ENCODE measurements at regions not wholly inside any gene's neighbourhood (a gene's known extent, or its start where the extent isn't known, plus 50 kb on each side); places are given as distances from the start of the nearest gene placed in this dataset.
"Not testable (repeated sequence)": the region's sequence is repeated elsewhere in the genome, so short reads cannot be mapped to it uniquely, and the experiment has no call there.

GRCh38 chr10:101280511-101280910 lies 51.2 kb upstream of the LBX1 start:
- Mint-ChIP-seq H3K4me1 (no peaks in the 10 kb centered on the region), H3K27ac (no peak overlapping the region), H3K4me3 (no peak overlapping the region), H3K36me3 (ENCODE audit: low read depth) (no peaks in the 10 kb centered on the region), H3K9me3 (no peaks in the 10 kb centered on the region), H3K27me3 (peaks cover 43% of the 10 kb centered on the region)
- no peak for DNase-seq
- no peak for ATAC-seq

- not testable (repeated sequence) for H3K27ac Mint-ChIP-seq; H3K4me3 Mint-ChIP-seq; H3K9me3 Mint-ChIP-seq; DNase-seq; ATAC-seq; H3K36me3 Mint-ChIP-seq (ENCODE audit: low read depth); H3K4me1 Mint-ChIP-seq
- H3K27me3 Mint-ChIP-seq: peaks cover 48% of the 10 kb centered on the region
These were observed 51.7 kb upstream of the LBX1 start for GRCh38 chr10:101280921-101281320.

- Mint-ChIP-seq H3K4me1 (no peaks in the 10 kb centered on the region), H3K27ac (no peak overlapping the region), H3K9me3 (no peaks in the 10 kb centered on the region), H3K4me3 (no peak overlapping the region), H3K36me3 (ENCODE audit: low read depth) (no peaks in the 10 kb centered on the region), H3K27me3 (peaks cover 61% of the 10 kb centered on the region)
- DNase-seq: no peak
- ATAC-seq: no peak
These were observed 53.7 kb upstream of the LBX1 start for GRCh38 chr10:101282947-101283346.

GRCh38 chr10:101283762-101284100 lies 54.5 kb upstream of the LBX1 start:
- H3K4me3 Mint-ChIP-seq: no peak overlapping the region
- no peaks in the 10 kb centered on the region for H3K4me1 Mint-ChIP-seq
- ATAC-seq (no peak), DNase-seq (no peak)
- H3K9me3 Mint-ChIP-seq: no peaks in the 10 kb centered on the region
- no peak overlapping the region for H3K27ac Mint-ChIP-seq
- no peaks in the 10 kb centered on the region for H3K36me3 Mint-ChIP-seq (ENCODE audit: low read depth)
- H3K27me3 Mint-ChIP-seq: peaks cover 69% of the 10 kb centered on the region

- H3K36me3 Mint-ChIP-seq (ENCODE audit: low read depth): no peaks in the 10 kb centered on the region
- ATAC-seq: no peak
- no peak overlapping the region for H3K4me3 Mint-ChIP-seq
- no peak overlapping the region for H3K27ac Mint-ChIP-seq
- H3K27me3 Mint-ChIP-seq: peaks cover 71% of the 10 kb centered on the region
- H3K9me3 Mint-ChIP-seq: no peaks in the 10 kb centered on the region
- DNase-seq: no peak
- H3K4me1 Mint-ChIP-seq: no peaks in the 10 kb centered on the region
These were observed 55.0 kb upstream of the LBX1 start for GRCh38 chr10:101284101-101284743.

- Mint-ChIP-seq H3K9me3 (no peaks in the 10 kb centered on the region), H3K4me3 (no peak overlapping the region), H3K4me1 (no peaks in the 10 kb centered on the region), H3K27ac (no peak overlapping the region), H3K36me3 (ENCODE audit: low read depth) (no peaks in the 10 kb centered on the region), H3K27me3 (peaks cover 78% of the 10 kb centered on the region)
- ATAC-seq (no peak), DNase-seq (no peak)
These were observed 55.6 kb upstream of the LBX1 start for GRCh38 chr10:101284744-101285463.

GRCh38 chr10:101285519-101286070 lies 56.3 kb upstream of the LBX1 start:
- no peak for DNase-seq
- no peaks in the 10 kb centered on the region for H3K36me3 Mint-ChIP-seq (ENCODE audit: low read depth)
- ATAC-seq: no peak
- H3K4me1 Mint-ChIP-seq: no peaks in the 10 kb centered on the region
- H3K9me3 Mint-ChIP-seq: no peaks in the 10 kb centered on the region
- peaks cover 85% of the 10 kb centered on the region for H3K27me3 Mint-ChIP-seq
- H3K27ac Mint-ChIP-seq: no peak overlapping the region
- no peak overlapping the region for H3K4me3 Mint-ChIP-seq

- ATAC-seq (no peak), DNase-seq (no peak)
- Mint-ChIP-seq H3K9me3 (no peaks in the 10 kb centered on the region), H3K27ac (no peak overlapping the region), H3K4me1 (peaks cover 4% of the 10 kb centered on the region), H3K36me3 (ENCODE audit: low read depth) (no peaks in the 10 kb centered on the region), H3K4me3 (no peak overlapping the region), H3K27me3 (peaks cover 89% of the 10 kb centered on the region)
These were observed 57.2 kb upstream of the LBX1 start for GRCh38 chr10:101286248-101287046.

GRCh38 chr10:101287183-101287996 lies 58.1 kb upstream of the LBX1 start:
- no peak overlapping the region for H3K4me3 Mint-ChIP-seq
- H3K27ac Mint-ChIP-seq: no peak overlapping the region
- peaks cover 88% of the 10 kb centered on the region for H3K27me3 Mint-ChIP-seq
- no peaks in the 10 kb centered on the region for H3K9me3 Mint-ChIP-seq
- H3K4me1 Mint-ChIP-seq: peaks cover 7% of the 10 kb centered on the region
- no peaks in the 10 kb centered on the region for H3K36me3 Mint-ChIP-seq (ENCODE audit: low read depth)
- DNase-seq (no peak), ATAC-seq (no peak)

GRCh38 chr10:101287997-101288635 lies 58.9 kb upstream of the LBX1 start:
- no peak for ATAC-seq
- no peak for DNase-seq
- Mint-ChIP-seq H3K4me1 (peaks cover 7% of the 10 kb centered on the region), H3K4me3 (no peak overlapping the region), H3K27me3 (peaks cover 85% of the 10 kb centered on the region), H3K27ac (no peak overlapping the region), H3K9me3 (no peaks in the 10 kb centered on the region), H3K36me3 (ENCODE audit: low read depth) (no peaks in the 10 kb centered on the region)

GRCh38 chr10:101289541-101289940 lies 60.3 kb upstream of the LBX1 start:
- Mint-ChIP-seq H3K27me3 (peaks cover 87% of the 10 kb centered on the region), H3K4me3 (no peak overlapping the region), H3K4me1 (peaks cover 7% of the 10 kb centered on the region), H3K36me3 (ENCODE audit: low read depth) (no peaks in the 10 kb centered on the region), H3K9me3 (no peaks in the 10 kb centered on the region), H3K27ac (no peak overlapping the region)
- no peak for ATAC-seq
- DNase-seq: no peak

- ATAC-seq (no peak), DNase-seq (no peak)
- H3K4me1 Mint-ChIP-seq: peaks cover 7% of the 10 kb centered on the region
- H3K36me3 Mint-ChIP-seq (ENCODE audit: low read depth): no peaks in the 10 kb centered on the region
- peaks cover 82% of the 10 kb centered on the region for H3K27me3 Mint-ChIP-seq
- no peak overlapping the region for H3K4me3 Mint-ChIP-seq
- no peaks in the 10 kb centered on the region for H3K9me3 Mint-ChIP-seq
- no peak overlapping the region for H3K27ac Mint-ChIP-seq
These were observed 61.2 kb upstream of the LBX1 start for GRCh38 chr10:101290431-101290830.

GRCh38 chr10:101290881-101291280 lies 61.6 kb upstream of the LBX1 start:
- Mint-ChIP-seq H3K27me3 (peaks cover 82% of the 10 kb centered on the region), H3K27ac (no peak overlapping the region), H3K4me1 (peaks cover 7% of the 10 kb centered on the region), H3K9me3 (no peaks in the 10 kb centered on the region), H3K36me3 (ENCODE audit: low read depth) (no peaks in the 10 kb centered on the region), H3K4me3 (no peak overlapping the region)
- no peak for ATAC-seq
- no peak for DNase-seq

All from activated naive CD8-positive, alpha-beta T cell treated with anti-CD3 and anti-CD28 coated beads, Interleukin-2, amount 50 U/mL, for 24 hours (primary cell).